Breast epithelium (tissue), 4 donors: ENCODE measurements at regions not wholly inside any gene's neighbourhood (a gene's known extent, or its start where the extent isn't known, plus 50 kb on each side); places are given as distances from the start of the nearest gene placed in this dataset.

Experiments used
- DNase-seq, 2 donors: peaks; one replicate each; pipeline ENCODE4 v3.0.0-alpha.2; 2019; ENCODE audit warnings: low spot score in 2 of 2
- H3K27ac ChIP-seq, 2 donors: fragments of 200-600 bp; sonication (generic) in 1 of 2; one replicate each; pipeline ENCODE4 v1.5.1; 2016 to 2019; ENCODE audit warnings: mild to moderate bottlenecking in 1 of 2
- H3K27me3 ChIP-seq, 2 donors: fragments of 200-600 bp; sonication (generic) in 1 of 2; one replicate each; pipeline versions ENCODE4 v1.5.1 to v1.6.0; 2017 to 2019; ENCODE audit warnings: control low read depth in 1 of 2, mild to moderate bottlenecking in 1 of 2
- H3K36me3 ChIP-seq: fragments of 200-600 bp; one replicate; pipeline ENCODE4 v1.5.1; 2019
- H3K4me1 ChIP-seq, 2 donors: fragments of 200-600 bp; sonication (generic); one replicate each; pipeline ENCODE4 v1.5.1; 2016 to 2019; ENCODE audit warnings: control low read depth in 1 of 2
- H3K4me3 ChIP-seq, 3 donors: fragments of 200-600 bp; sonication (generic); 1 replicate in 2 of 3; 2 replicates in 1 of 3; pipeline ENCODE4 v1.5.1; 2016 to 2019; ENCODE audit warnings: mild to moderate bottlenecking in 3 of 3, moderate library complexity in 2 of 3
- H3K9me3 ChIP-seq, 2 donors: fragments of 200-600 bp; sonication (generic) in 1 of 2; one replicate each; pipeline ENCODE4 v1.5.1; 2016 to 2019; ENCODE audit warnings: control low read depth in 1 of 2
- POLR2A ChIP-seq: fragments of 450-650 bp; IDR thresholded peaks from one replicate; pipeline ENCODE4 v1.6.1; 2016; ENCODE audit warnings: antibody characterized with exemption, mild to moderate bottlenecking, moderate library complexity
- POLR2AphosphoS5 ChIP-seq, 3 donors: sonication (generic); formaldehyde crosslinking; IDR thresholded peaks; one replicate each; pipeline ENCODE4 v1.6.1; 2017; ENCODE audit warnings: antibody characterized with exemption in 3 of 3
- intact Hi-C: fragments of 100-400 bp; cut with DNase I; formaldehyde crosslinking; loops from one replicate; pipeline ENCODE4 v1.15.1; 2023; ENCODE audit warnings: low total_unique reads
- TF ChIP-seq, protein P1 (sequence below), 3 donors: fragments of 450-650 bp; IDR thresholded peaks; one replicate each; pipeline ENCODE4 v1.5.1; 2016 to 2017; ENCODE audit warnings: antibody characterized with exemption in 3 of 3, mild to moderate bottlenecking in 3 of 3, moderate library complexity in 3 of 3

DNA sequence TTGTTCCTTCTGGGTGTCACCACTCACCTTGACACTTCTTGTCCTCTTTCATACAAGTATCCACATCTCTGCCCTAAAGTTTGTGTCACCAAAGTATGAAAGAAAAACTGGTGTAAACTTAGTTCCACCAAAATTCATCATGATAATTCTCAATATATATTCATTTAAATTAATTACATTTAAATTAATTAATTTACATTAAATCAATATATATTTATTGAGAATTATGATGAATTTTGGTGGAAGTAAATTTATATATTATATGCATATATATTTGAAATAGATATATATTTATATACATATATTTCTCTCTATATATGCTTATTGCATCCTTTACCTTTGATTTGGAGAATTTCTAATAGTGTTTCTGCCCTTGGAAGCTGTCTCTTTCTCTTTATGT lies 828.3 kb downstream of the PDCD6IP start:
- intact Hi-C loops, result no loop called here

GRCh38 chr3:34634939-34635338 lies 836.5 kb downstream of the PDCD6IP start:
- no peak for TF ChIP-seq POLR2A
- TF ChIP-seq, protein P1, sequence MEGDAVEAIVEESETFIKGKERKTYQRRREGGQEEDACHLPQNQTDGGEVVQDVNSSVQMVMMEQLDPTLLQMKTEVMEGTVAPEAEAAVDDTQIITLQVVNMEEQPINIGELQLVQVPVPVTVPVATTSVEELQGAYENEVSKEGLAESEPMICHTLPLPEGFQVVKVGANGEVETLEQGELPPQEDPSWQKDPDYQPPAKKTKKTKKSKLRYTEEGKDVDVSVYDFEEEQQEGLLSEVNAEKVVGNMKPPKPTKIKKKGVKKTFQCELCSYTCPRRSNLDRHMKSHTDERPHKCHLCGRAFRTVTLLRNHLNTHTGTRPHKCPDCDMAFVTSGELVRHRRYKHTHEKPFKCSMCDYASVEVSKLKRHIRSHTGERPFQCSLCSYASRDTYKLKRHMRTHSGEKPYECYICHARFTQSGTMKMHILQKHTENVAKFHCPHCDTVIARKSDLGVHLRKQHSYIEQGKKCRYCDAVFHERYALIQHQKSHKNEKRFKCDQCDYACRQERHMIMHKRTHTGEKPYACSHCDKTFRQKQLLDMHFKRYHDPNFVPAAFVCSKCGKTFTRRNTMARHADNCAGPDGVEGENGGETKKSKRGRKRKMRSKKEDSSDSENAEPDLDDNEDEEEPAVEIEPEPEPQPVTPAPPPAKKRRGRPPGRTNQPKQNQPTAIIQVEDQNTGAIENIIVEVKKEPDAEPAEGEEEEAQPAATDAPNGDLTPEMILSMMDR (IDR thresholded peaks at IDR 0.05), result no peak
- Histone ChIP-seq H3K27ac (no peak overlapping the region), H3K4me1 (no peaks in the 10 kb centered on the region), H3K27me3 (no peaks in the 10 kb centered on the region), H3K36me3 (peaks cover 3% of the 10 kb centered on the region), H3K4me3 (no peak overlapping the region), H3K9me3 (no peaks in the 10 kb centered on the region)
- intact Hi-C loops, result no loop called here
- DNase-seq, result no peak

More for the DNA sequence above, 828.3 kb downstream of the PDCD6IP start:
- no peaks in the 10 kb centered on the region for H3K27me3 ChIP-seq
- no peak overlapping the region for H3K27ac ChIP-seq
- peaks cover 13% of the 10 kb centered on the region for H3K36me3 ChIP-seq
- TF ChIP-seq, protein P1 (IDR thresholded peaks at IDR 0.05), result no peak
- TF ChIP-seq POLR2A (no peak), POLR2AphosphoS5 (IDR thresholded peaks at IDR 0.05) (no peak)
- no peak for DNase-seq
- no peak overlapping the region for H3K4me3 ChIP-seq
- H3K4me1 ChIP-seq, result no peaks in the 10 kb centered on the region
- H3K9me3 ChIP-seq, result peaks cover 0 to 15% of the 10 kb centered on the region in 2 donors

GRCh38 chr3:34635352-34635850 lies 837.0 kb downstream of the PDCD6IP start:
- DNase-seq, result no peak
- Histone ChIP-seq H3K9me3 (no peaks in the 10 kb centered on the region), H3K27me3 (no peaks in the 10 kb centered on the region), H3K36me3 (no peaks in the 10 kb centered on the region), H3K4me1 (no peaks in the 10 kb centered on the region), H3K27ac (no peak overlapping the region), H3K4me3 (no peak overlapping the region)
- TF ChIP-seq, protein P1 (IDR thresholded peaks at IDR 0.05), result no peak
- TF ChIP-seq POLR2A (no peak), POLR2AphosphoS5 (IDR thresholded peaks at IDR 0.05) (no peak)
- intact Hi-C loops, result no loop called here

- Histone ChIP-seq H3K27me3 (no peaks in the 10 kb centered on the region), H3K9me3 (peaks cover 0 to 13% of the 10 kb centered on the region in 2 donors), H3K4me1 (no peaks in the 10 kb centered on the region), H3K27ac (no peak overlapping the region), H3K36me3 (no peaks in the 10 kb centered on the region), H3K4me3 (no peak overlapping the region)
- TF ChIP-seq POLR2AphosphoS5 (IDR thresholded peaks at IDR 0.05), result no peak
- TF ChIP-seq, protein P1 (IDR thresholded peaks at IDR 0.05), result no peak
- no peak for TF ChIP-seq POLR2A
- DNase-seq, result no peak
- intact Hi-C loops, result no loop called here
Observed at GRCh38 chr3:34646911-34647460, 848.6 kb downstream of the PDCD6IP start.

DNA sequence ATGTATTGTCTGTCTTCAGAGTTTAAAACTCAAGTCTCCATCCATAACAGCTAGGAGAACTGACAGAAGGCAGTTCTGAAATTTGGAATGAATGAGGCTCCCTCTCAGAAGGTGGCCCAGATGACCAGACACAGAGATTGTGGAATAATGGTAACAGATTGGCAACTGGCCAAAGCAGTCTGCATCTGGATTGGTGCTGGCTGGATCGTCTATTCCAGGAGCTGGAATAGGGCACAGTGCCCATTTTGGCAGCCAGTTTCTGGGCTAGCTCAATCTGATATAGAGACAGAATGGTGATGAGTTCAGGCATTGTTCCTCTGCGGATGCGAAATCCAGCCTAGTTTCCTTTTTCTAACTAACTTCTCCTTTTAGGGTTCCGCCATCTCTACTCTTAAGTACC lies 851.7 kb downstream of the PDCD6IP start:
- Histone ChIP-seq H3K27ac (no peak overlapping the region), H3K4me1 (no peaks in the 10 kb centered on the region), H3K4me3 (no peak overlapping the region), H3K9me3 (no peaks in the 10 kb centered on the region), H3K36me3 (no peaks in the 10 kb centered on the region), H3K27me3 (no peaks in the 10 kb centered on the region)
- TF ChIP-seq POLR2AphosphoS5 (IDR thresholded peaks at IDR 0.05) (no peak), POLR2A (no peak)
- TF ChIP-seq, protein P1 (IDR thresholded peaks at IDR 0.05), result no peak
- no peak for DNase-seq
- intact Hi-C loops, result no loop called here
